Lower leg skin (tissue), 3 donors: ENCODE measurements at regions not wholly inside any gene's neighbourhood (a gene's known extent, or its start where the extent isn't known, plus 50 kb on each side); places are given as distances from the start of the nearest gene placed in this dataset.

Experiments used
- CTCF ChIP-seq, 3 donors: fragments of 450-650 bp; IDR thresholded peaks; one replicate each; pipeline ENCODE4 v1.5.1; 2016; ENCODE audit warnings: antibody characterized with exemption in 3 of 3, mild to moderate bottlenecking in 3 of 3, moderate library complexity in 2 of 3
- POLR2A ChIP-seq, 2 donors: fragments of 450-650 bp; IDR thresholded peaks; one replicate each; pipeline ENCODE4 v1.6.1; 2016 to 2017; ENCODE audit warnings: antibody characterized with exemption in 2 of 2, mild to moderate bottlenecking in 1 of 2, moderate library complexity in 1 of 2

- TF ChIP-seq CTCF (IDR thresholded peaks at IDR 0.05) (no peak), POLR2A (IDR thresholded peaks at IDR 0.05) (no peak)
Measured at GRCh38 chr13:28603043-28603664, 55.8 kb upstream of the POMP start.
